ENCODE measurements at regions not wholly inside any gene's neighbourhood (a gene's known extent, or its start where the extent isn't known, plus 50 kb on each side); places are given as distances from the start of the nearest gene placed in this dataset.

GRCh38 chr13:90541346-90541745 is 806.1 kb upstream of the MIR17HG start:
- Histone ChIP-seq H3K4me3 (no peak overlapping the region), H3K9me3 (no peaks in the 10 kb centered on the region), H3K4me1 (ENCODE audit: insufficient read depth) (no peaks in the 10 kb centered on the region), H3K36me3 (no peaks in the 10 kb centered on the region), H3K27me3 (no peaks in the 10 kb centered on the region), H3K27ac (no peak overlapping the region)
- TF ChIP-seq EP300 (IDR thresholded peaks at IDR 0.05) (no peak), CTCF (IDR thresholded peaks at IDR 0.05) (no peak)
- intact Hi-C loops (cut with DNase I) = no loop called here
- DNase-seq = no peak

GRCh38 chr13:90542959-90543505 is 804.5 kb upstream of the MIR17HG start:
- Histone ChIP-seq H3K27ac (no peak overlapping the region), H3K4me3 (no peak overlapping the region), H3K4me1 (ENCODE audit: insufficient read depth) (no peaks in the 10 kb centered on the region), H3K27me3 (no peaks in the 10 kb centered on the region), H3K9me3 (no peaks in the 10 kb centered on the region), H3K36me3 (no peaks in the 10 kb centered on the region)
- no peak for DNase-seq
- TF ChIP-seq EP300 (IDR thresholded peaks at IDR 0.05) = no peak
- no peak for TF ChIP-seq CTCF (IDR thresholded peaks at IDR 0.05)
- TF ChIP-seq POLR2A (IDR thresholded peaks at IDR 0.05) = no peak
- WGBS, 3 donors = 41 to 77% (median 46%) methylated on average over 4 of the region's 4 CpGs
- intact Hi-C loops (cut with DNase I) = no loop called here

GRCh38 chr13:90545070-90545840 is 802.2 kb upstream of the MIR17HG start:
- H3K36me3 ChIP-seq = no peaks in the 10 kb centered on the region
- H3K4me3 ChIP-seq = no peak overlapping the region
- H3K4me1 ChIP-seq (ENCODE audit: insufficient read depth) = no peaks in the 10 kb centered on the region
- H3K27ac ChIP-seq = no peak overlapping the region
- no peaks in the 10 kb centered on the region for H3K27me3 ChIP-seq
- no peak for TF ChIP-seq POLR2A (IDR thresholded peaks at IDR 0.05)
- TF ChIP-seq CTCF (IDR thresholded peaks at IDR 0.05) = no peak
- no peak for TF ChIP-seq EP300 (IDR thresholded peaks at IDR 0.05)
- DNase-seq = no peak
- WGBS, 3 donors = 89 to 98% (median 97%) methylated on average over 4 of the region's 4 CpGs
- no peaks in the 10 kb centered on the region for H3K9me3 ChIP-seq
- intact Hi-C loops (cut with DNase I) = no loop called here

- WGBS, 3 donors = 76 to 85% (median 83%) methylated on average over 2 of the region's 2 CpGs
- H3K27me3 ChIP-seq = no peaks in the 10 kb centered on the region
- DNase-seq = no peak
- no peak overlapping the region for H3K27ac ChIP-seq
- no peak overlapping the region for H3K4me3 ChIP-seq
- no peak for TF ChIP-seq POLR2A (IDR thresholded peaks at IDR 0.05)
- TF ChIP-seq EP300 (IDR thresholded peaks at IDR 0.05) = no peak
- TF ChIP-seq CTCF (IDR thresholded peaks at IDR 0.05) = no peak
- no peaks in the 10 kb centered on the region for H3K4me1 ChIP-seq (ENCODE audit: insufficient read depth)
- intact Hi-C loops (cut with DNase I) = no loop called here
- no peaks in the 10 kb centered on the region for H3K36me3 ChIP-seq
- no peaks in the 10 kb centered on the region for H3K9me3 ChIP-seq
Measured at GRCh38 chr13:90547272-90547790, 800.2 kb upstream of the MIR17HG start.

All from ovary (tissue), 7 donors.